Psoas muscle (tissue), 7 donors: ENCODE measurements at regions not wholly inside any gene's neighbourhood (a gene's known extent, or its start where the extent isn't known, plus 50 kb on each side); places are given as distances from the start of the nearest gene placed in this dataset.

Experiments
- ATAC-seq, 4 donors: fragments of 200-7000 bp; cut with Tn5 transposase; one replicate each; pipeline ENCODE4 v1.9.1; 2020; ENCODE audit warnings: moderate library complexity in 3 of 4, mild to moderate bottlenecking in 2 of 4
- DNase-seq, 2 donors: peaks; one replicate each; pipeline ENCODE4 v3.0.0-alpha.2; 2020
- H3K27ac ChIP-seq: fragments of 200-600 bp; one replicate; pipeline ENCODE4 v1.8.0; 2022
- H3K27me3 ChIP-seq, 3 donors: fragments of 200-600 bp in 1 of 3; one replicate each; pipeline versions ENCODE4 v1.6.1 to v1.8.0; 2013 to 2022; ENCODE audit warnings: low read length in 2 of 3, mild to moderate bottlenecking in 2 of 3, moderate library complexity in 1 of 3; ENCODE audit not compliant: insufficient read depth in 3 of 3
- H3K36me3 ChIP-seq, 2 donors: fragments of 200-600 bp in 1 of 2; one replicate each; pipeline versions ENCODE4 v1.6.1 to v1.8.0; 2013 to 2022; ENCODE audit warnings: low read depth in 1 of 2, mild to moderate bottlenecking in 1 of 2, moderate library complexity in 1 of 2; ENCODE audit not compliant: insufficient read depth in 1 of 2
- H3K4me1 ChIP-seq: fragments of 200-600 bp; one replicate; pipeline ENCODE4 v1.8.0; 2022
- H3K4me3 ChIP-seq: fragments of 200-600 bp; one replicate; pipeline ENCODE4 v1.8.0; 2022; ENCODE audit warnings: mild to moderate bottlenecking
- H3K9me3 ChIP-seq: fragments of 200-600 bp; one replicate; pipeline ENCODE4 v1.8.0; 2022
- whole genome bisulfite sequencing, 3 donors: extraction: QIAGEN DNeasy Blood & Tissue Kit; methylation state at CpG; one replicate each; pipeline versions ENCODE4 v1.1.6 to v1.1.7; 2013; 5-methylcytosine and 5-hydroxymethylcytosine counted together
- intact Hi-C, 2 donors: fragments of 100-400 bp; cut with DNase I; formaldehyde crosslinking; loops; one replicate each; pipeline versions ENCODE4 v1.11.0 to v1.14.2; 2022
- TF ChIP-seq, protein P1 (sequence below): fragments of 200-600 bp; IDR thresholded peaks from one replicate; pipeline ENCODE4 v1.8.0; 2022; ENCODE audit warnings: antibody characterized with exemption
- donor health status: healthy with polysubstance abuse.
- donor health status: DM: no; HTN: no; CAD: no; lungs with moderate emphysema.
- donor health status: Bipolar disorder and iron deficiency.
- donor health status: healthy.
- donor health status: DM: yes; HTN: yes; CAD: no.
- donor health status: DM: no; HTN: no; CAD: no.
- donor health status: DM: yes; HTN: yes; CAD: no.

DNA sequence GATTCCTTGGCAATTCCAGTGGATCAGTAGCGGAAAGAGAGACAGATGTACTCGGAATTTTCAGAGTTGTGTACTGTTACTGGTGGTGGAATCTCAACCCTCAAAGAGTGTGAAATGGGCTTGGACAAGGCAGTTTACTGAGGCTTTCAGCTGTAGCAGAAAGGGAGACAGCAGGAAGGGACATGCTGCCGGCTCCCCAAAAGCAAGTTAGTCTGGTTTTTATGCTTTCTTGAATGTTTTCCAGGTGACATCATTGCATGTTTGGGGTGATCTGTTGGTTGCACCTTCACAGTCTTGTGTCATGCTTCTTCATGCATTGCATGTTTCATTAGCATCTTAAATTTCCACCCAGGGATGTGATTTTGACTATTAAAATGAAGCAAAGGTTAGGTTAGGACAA, 1282.2 kb downstream of the ADGRL3 start:
- TF ChIP-seq, protein P1, sequence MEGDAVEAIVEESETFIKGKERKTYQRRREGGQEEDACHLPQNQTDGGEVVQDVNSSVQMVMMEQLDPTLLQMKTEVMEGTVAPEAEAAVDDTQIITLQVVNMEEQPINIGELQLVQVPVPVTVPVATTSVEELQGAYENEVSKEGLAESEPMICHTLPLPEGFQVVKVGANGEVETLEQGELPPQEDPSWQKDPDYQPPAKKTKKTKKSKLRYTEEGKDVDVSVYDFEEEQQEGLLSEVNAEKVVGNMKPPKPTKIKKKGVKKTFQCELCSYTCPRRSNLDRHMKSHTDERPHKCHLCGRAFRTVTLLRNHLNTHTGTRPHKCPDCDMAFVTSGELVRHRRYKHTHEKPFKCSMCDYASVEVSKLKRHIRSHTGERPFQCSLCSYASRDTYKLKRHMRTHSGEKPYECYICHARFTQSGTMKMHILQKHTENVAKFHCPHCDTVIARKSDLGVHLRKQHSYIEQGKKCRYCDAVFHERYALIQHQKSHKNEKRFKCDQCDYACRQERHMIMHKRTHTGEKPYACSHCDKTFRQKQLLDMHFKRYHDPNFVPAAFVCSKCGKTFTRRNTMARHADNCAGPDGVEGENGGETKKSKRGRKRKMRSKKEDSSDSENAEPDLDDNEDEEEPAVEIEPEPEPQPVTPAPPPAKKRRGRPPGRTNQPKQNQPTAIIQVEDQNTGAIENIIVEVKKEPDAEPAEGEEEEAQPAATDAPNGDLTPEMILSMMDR = no peak
- no peak overlapping the region for H3K4me3 ChIP-seq
- no peaks in the 10 kb centered on the region for H3K9me3 ChIP-seq
- no peak overlapping the region for H3K27ac ChIP-seq
- intact Hi-C loops = no loop called here
- no peaks in the 10 kb centered on the region for H3K36me3 ChIP-seq
- WGBS, 3 donors = 30 to 43% (median 32%) methylated on average over 3 of the region's 3 CpGs
- H3K4me1 ChIP-seq = no peaks in the 10 kb centered on the region
- ATAC-seq (no peak), DNase-seq (no peak)
- H3K27me3 ChIP-seq = no peaks in the 10 kb centered on the region

DNA sequence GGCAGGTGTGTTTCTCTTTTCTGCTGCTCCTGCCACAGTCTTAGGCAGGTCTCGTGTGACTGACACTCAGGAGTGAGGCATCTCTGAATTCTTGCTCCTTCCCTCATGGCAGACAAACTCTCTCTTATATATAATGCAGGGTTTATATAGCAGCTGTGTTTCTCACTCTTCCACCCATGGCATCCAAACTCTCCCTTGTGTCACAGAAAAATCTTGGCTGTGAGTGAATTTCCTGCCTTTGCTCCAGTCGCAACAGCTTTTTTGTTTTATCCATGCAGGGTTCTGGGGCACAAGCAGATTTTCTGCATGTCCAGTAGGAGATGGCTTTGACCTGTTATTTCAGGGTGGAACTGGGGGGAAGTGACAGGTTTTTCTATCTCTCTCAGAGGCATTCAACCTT, 1275.5 kb downstream of the ADGRL3 start:
- WGBS, 3 donors = 17 to 33% (median 18%) methylated on average over 2 of the region's 2 CpGs
- Histone ChIP-seq H3K9me3 (no peaks in the 10 kb centered on the region), H3K4me3 (no peak overlapping the region), H3K27ac (no peak overlapping the region), H3K4me1 (no peaks in the 10 kb centered on the region), H3K27me3 (no peaks in the 10 kb centered on the region), H3K36me3 (no peaks in the 10 kb centered on the region)
- TF ChIP-seq, protein P1 = no peak
- intact Hi-C loops = no loop called here
- no peak for DNase-seq
- no peak for ATAC-seq

DNA sequence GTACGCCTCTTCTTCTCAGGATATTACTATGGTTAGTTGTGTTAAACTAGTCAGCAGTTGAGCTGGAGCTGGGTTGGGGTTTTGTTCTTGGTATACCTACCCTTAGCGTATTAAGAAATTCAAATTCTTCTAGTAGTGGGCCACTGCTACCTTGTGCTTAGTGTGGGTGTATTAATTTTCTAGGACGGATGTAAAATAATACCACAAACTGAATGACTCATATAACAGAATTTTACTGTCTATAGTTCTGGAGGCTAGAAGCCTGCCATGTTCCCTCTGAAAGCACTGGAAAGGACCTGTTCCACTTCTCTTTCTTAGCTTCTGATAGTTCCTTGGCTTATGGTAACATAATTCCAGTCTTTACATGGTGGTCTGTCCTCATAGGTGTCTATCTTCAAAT, 1274.7 kb downstream of the ADGRL3 start:
- intact Hi-C loops = no loop called here
- Histone ChIP-seq H3K4me1 (no peaks in the 10 kb centered on the region), H3K27me3 (no peaks in the 10 kb centered on the region), H3K27ac (no peak overlapping the region), H3K9me3 (no peaks in the 10 kb centered on the region), H3K36me3 (no peaks in the 10 kb centered on the region), H3K4me3 (no peak overlapping the region)
- no peak for DNase-seq
- no peak for ATAC-seq
- 87 to 93% (median 89%) methylated on average over 3 of the region's 3 CpGs for WGBS, 3 donors
- TF ChIP-seq, protein P1 = no peak

DNA sequence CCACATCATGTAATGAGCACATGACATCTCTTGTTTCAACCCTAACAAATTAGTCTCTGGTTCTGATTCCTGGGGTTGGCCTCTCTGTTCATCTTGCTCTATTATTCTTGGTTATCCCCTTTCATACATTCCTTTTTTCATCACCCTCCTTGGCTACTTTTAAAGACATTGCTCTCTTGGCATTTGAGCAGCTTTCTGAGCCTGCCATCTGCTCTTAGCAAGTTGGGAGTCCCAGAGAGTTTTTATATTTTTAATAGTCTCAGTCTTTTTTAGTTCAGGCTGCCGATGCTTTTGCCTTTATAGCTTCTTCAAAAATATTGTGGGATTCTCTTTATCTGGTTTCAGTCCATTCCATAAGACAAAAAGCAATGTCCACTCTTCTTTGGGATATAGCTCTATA, 1270.9 kb downstream of the ADGRL3 start:
- no peaks in the 10 kb centered on the region for H3K36me3 ChIP-seq
- H3K4me1 ChIP-seq = no peaks in the 10 kb centered on the region
- no peaks in the 10 kb centered on the region for H3K9me3 ChIP-seq
- no peak overlapping the region for H3K27ac ChIP-seq
- intact Hi-C loops = no loop called here
- H3K4me3 ChIP-seq = no peak overlapping the region
- ATAC-seq (no peak), DNase-seq (no peak)
- no peaks in the 10 kb centered on the region for H3K27me3 ChIP-seq
- 27 to 52% (median 32%) methylated on average over 1 of the region's 1 CpG for WGBS, 3 donors
- TF ChIP-seq, protein P1 = no peak

DNA sequence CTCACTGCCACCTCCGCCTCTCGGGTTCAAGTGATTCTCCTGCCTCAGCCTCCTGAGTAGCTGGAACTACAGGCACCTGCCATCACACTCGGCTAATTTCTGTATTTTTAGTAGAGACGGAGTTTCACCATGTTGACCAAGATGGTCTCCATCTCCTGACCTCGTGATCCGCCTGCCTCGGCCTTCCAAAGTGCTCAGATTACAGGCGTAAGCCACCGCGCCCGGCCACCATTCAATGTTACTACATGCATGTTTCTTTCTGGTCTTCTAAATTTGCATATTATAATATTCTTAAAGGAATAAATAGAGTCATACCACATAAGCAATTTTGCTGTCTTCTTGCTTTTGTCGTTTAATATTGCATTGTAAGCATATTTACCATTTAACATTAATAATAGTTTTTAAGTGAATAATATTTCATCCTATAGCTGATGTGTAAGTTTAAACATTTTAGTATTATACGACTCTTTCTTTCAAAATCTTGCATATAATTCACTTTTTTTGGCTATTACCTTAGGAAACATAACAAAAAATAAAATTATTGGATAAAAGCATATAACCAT, 1270.4 kb downstream of the ADGRL3 start:
- intact Hi-C loops = no loop called here
- Histone ChIP-seq H3K27ac (no peak overlapping the region), H3K9me3 (no peaks in the 10 kb centered on the region), H3K4me1 (no peaks in the 10 kb centered on the region), H3K4me3 (no peak overlapping the region), H3K27me3 (no peaks in the 10 kb centered on the region), H3K36me3 (no peaks in the 10 kb centered on the region)
- no peak for ATAC-seq
- no peak for DNase-seq
- TF ChIP-seq, protein P1 = no peak
- 95 to 97% (median 95%) methylated on average over 11 to 13 of the region's 13 CpGs for WGBS, 3 donors
